GM23248 (cell line): ENCODE measurements at regions not wholly inside any gene's neighbourhood (a gene's known extent, or its start where the extent isn't known, plus 50 kb on each side); places are given as distances from the start of the nearest gene placed in this dataset.

Experiments used
- EZH2 ChIP-seq: fragments of 200-600 bp; sonication (generic); IDR thresholded peaks from 2 replicates; pipeline ENCODE4 v1.6.1; 2018; ENCODE audit warnings: antibody characterized with exemption, mild to moderate bottlenecking; ENCODE audit not compliant: insufficient read depth, poor library complexity, severe bottlenecking
- EZH2phosphoT487 ChIP-seq: fragments of 200-600 bp; sonication (generic); IDR thresholded peaks from 2 replicates; pipeline ENCODE4 v1.6.1; 2018; ENCODE audit warnings: antibody characterized with exemption, moderate library complexity, mild to moderate bottlenecking, low read depth; ENCODE audit not compliant: insufficient read depth

GRCh38 chr5:28954074-28954473 lies 1915.7 kb upstream of the CDH9 start:
- TF ChIP-seq EZH2phosphoT487 (no peak), EZH2 (no peak)
